K562 (cell line): ENCODE measurements at regions not wholly inside any gene's neighbourhood (a gene's known extent, or its start where the extent isn't known, plus 50 kb on each side); places are given as distances from the start of the nearest gene placed in this dataset.

Experiments used
- ATAC-seq: fragments of 200-7000 bp; cut with Tn5 transposase; 3 replicates; pipeline ENCODE4 v1.9.1; 2020; ENCODE audit warnings: moderate library complexity
- BruUV-seq: library from RNA; stranded (reverse); fragments of 400-500 nt; replicated peaks from 2 replicates; lab custom pipeline; 2021; lab: Mats Ljungman, UMichigan
- CTCF ChIA-PET: fragments of 300-600 bp; formaldehyde crosslinking; extraction: SDS; loops from one replicate; lab custom pipeline; 2021; ENCODE audit warnings: low intra/inter-chr PET ratio; lab: Yijun Ruan, JAX
- POLR2A ChIA-PET: fragments of 300-600, 350-650 bp; sonication (Branson Sonifier 250); formaldehyde crosslinking; extraction: SDS; loops from one replicate; lab custom pipeline; 2021; ENCODE audit warnings: antibody characterized with exemption, inconsistent platforms; lab: Yijun Ruan, JAX
- DNase-seq, 4 experiments: peaks; one replicate each; pipeline versions ENCODE4 v3.0.0 to v3.0.0-alpha.2; 2011 to 2018; ENCODE audit warnings: low spot score in 3 of 4, mixed read lengths in 3 of 4; ENCODE audit errors: extremely low read depth in 1 of 4
- FAIRE-seq: peaks from 2 replicates; lab custom pipeline; 2011; peaks lifted over from hg19 to GRCh38; lab: Jason Lieb, UNC
- H2AFZ ChIP-seq: 2 replicates; pipeline ENCODE4 v1.6.0; 2011; ENCODE audit warnings: low read depth, low read length, control low read depth, inconsistent platforms
- H3K27ac ChIP-seq: fragments of 200-600 bp; 3 replicates; pipeline ENCODE4 v1.8.0; 2011; ENCODE audit warnings: low read depth, mild to moderate bottlenecking, control low read depth, inconsistent platforms, low read length, moderate library complexity, mixed read lengths; ENCODE audit errors: extremely low read depth
- H3K27me3 ChIP-seq, 2 experiments: fragments of 300-600 bp in 1 of 2; 2 replicates in 1 of 2; 3 replicates in 1 of 2; pipeline versions ENCODE4 v1.6.0 to v1.8.0; 2011; ENCODE audit warnings: inconsistent platforms in 2 of 2, low read length in 2 of 2, mild to moderate bottlenecking in 1 of 2, mixed read lengths in 1 of 2, moderate library complexity in 1 of 2; ENCODE audit not compliant: control insufficient read depth in 2 of 2, insufficient read depth in 2 of 2
- H3K36me3 ChIP-seq: fragments of 300-600 bp; 3 replicates; pipeline ENCODE4 v1.8.0; 2011; ENCODE audit warnings: mild to moderate bottlenecking, low read length, inconsistent platforms; ENCODE audit not compliant: control insufficient read depth, insufficient read depth
- H3K4me1 ChIP-seq, 2 experiments: fragments of 200-600 bp in 1 of 2; replicated peaks in 1 of 2; 2 replicates in 1 of 2; 3 replicates in 1 of 2; pipeline versions ENCODE4 v1.5.1 to v1.8.0; 2011; ENCODE audit warnings: inconsistent platforms in 2 of 2, low read length in 2 of 2, mild to moderate bottlenecking in 1 of 2, mixed read lengths in 1 of 2, moderate library complexity in 1 of 2; ENCODE audit not compliant: control insufficient read depth in 2 of 2, insufficient read depth in 2 of 2
- H3K4me2 ChIP-seq: 2 replicates; pipeline ENCODE4 v1.6.1; 2011; ENCODE audit warnings: low read length, control low read depth, inconsistent platforms, mixed read lengths; ENCODE audit not compliant: insufficient read depth
- H3K4me3 ChIP-seq: fragments of 200-600 bp; sonication (generic), shearing (Covaris generic); 2 replicates; pipeline ENCODE4 v1.5.1; 2016; ENCODE audit warnings: control low read depth, inconsistent platforms
- H3K79me2 ChIP-seq: fragments of 200-600 bp; 3 replicates; pipeline ENCODE4 v1.8.0; 2011; ENCODE audit warnings: low read length, inconsistent platforms; ENCODE audit not compliant: control insufficient read depth, insufficient read depth
- H3K9ac ChIP-seq, 2 experiments: 2 replicates each; pipeline versions ENCODE4 v1.6.0 to v1.6.1; 2011; ENCODE audit warnings: low read depth in 2 of 2, low read length in 2 of 2, control low read depth in 1 of 2, inconsistent platforms in 1 of 2, mild to moderate bottlenecking in 1 of 2, mixed read lengths in 1 of 2; ENCODE audit not compliant: insufficient read depth in 1 of 2
- H3K9me1 ChIP-seq: one replicate; pipeline ENCODE4 v1.6.0; 2011; ENCODE audit warnings: inconsistent platforms, mild to moderate bottlenecking, low read length, moderate library complexity; ENCODE audit not compliant: control insufficient read depth, insufficient read depth
- H3K9me3 ChIP-seq: replicated peaks from 2 replicates; pipeline ENCODE4 v1.5.1; 2011; ENCODE audit warnings: low read depth, low read length, inconsistent platforms; ENCODE audit not compliant: control insufficient read depth, insufficient read depth
- H4K20me1 ChIP-seq: replicated peaks from 2 replicates; pipeline ENCODE4 v1.6.1; 2011; ENCODE audit warnings: low read length, inconsistent platforms, mixed read lengths; ENCODE audit not compliant: control insufficient read depth, insufficient read depth
- FOS ChIP-seq: IDR thresholded peaks from 3 replicates; pipeline ENCODE4 v1.6.1; 2011; ENCODE audit not compliant: insufficient read length; ENCODE audit errors: extremely low read depth
- FOXP1 ChIP-seq: sonication (generic); formaldehyde crosslinking; IDR thresholded peaks from 2 replicates; pipeline ENCODE4 v1.8.0; 2022; ENCODE audit warnings: mild to moderate bottlenecking, missing genetic modification reagents
- GABPB2 ChIP-seq: fragments of 250-450 bp; sonication (Bioruptor Pico); conservative IDR thresholded peaks from 2 replicates; pipeline ENCODE4 v1.5.1; 2021; ENCODE audit warnings: mild to moderate bottlenecking
- IFI16 ChIP-seq: fragments of 250-450 bp; sonication (Bioruptor Pico); IDR thresholded peaks from 2 replicates; pipeline ENCODE4 v2.1.2; 2022; ENCODE audit warnings: mild to moderate bottlenecking, inconsistent platforms
- IRF2 ChIP-seq: sonication (generic); formaldehyde crosslinking; IDR thresholded peaks from 2 replicates; pipeline ENCODE4 v1.8.1; 2022; ENCODE audit warnings: mild to moderate bottlenecking, missing genetic modification reagents
- NFIX ChIP-seq: fragments of 250-450 bp; sonication (Bioruptor Pico); IDR thresholded peaks from 2 replicates; pipeline ENCODE4 v1.4.0; 2020; ENCODE audit warnings: low read depth, mild to moderate bottlenecking, moderate library complexity
- NR1H2 ChIP-seq: sonication (generic); formaldehyde crosslinking; IDR thresholded peaks from 2 replicates; pipeline ENCODE4 v1.4.0; 2020; ENCODE audit warnings: mild to moderate bottlenecking, missing genetic modification reagents
- SMAD3 ChIP-seq: fragments of 450-650 bp; formaldehyde crosslinking; conservative IDR thresholded peaks from 2 replicates; pipeline ENCODE4 v1.4.0; 2020; ENCODE audit warnings: mild to moderate bottlenecking
- SMARCA4 ChIP-seq: fragments of 450-650 bp; IDR thresholded peaks from 2 replicates; pipeline ENCODE4 v1.6.1; 2016
- SMARCE1 ChIP-seq: fragments of 450-650 bp; IDR thresholded peaks from 2 replicates; pipeline ENCODE4 v1.7.1; 2016; ENCODE audit warnings: mild to moderate bottlenecking
- ZBTB7A ChIP-seq: IDR thresholded peaks from 2 replicates; pipeline ENCODE4 v1.6.1; 2011; ENCODE audit warnings: low read depth, mild to moderate bottlenecking, low read length, moderate library complexity, borderline replicate concordance; ENCODE audit not compliant: control insufficient read depth
- ZNF133 ChIP-seq: fragments of 250-450 bp; sonication (Bioruptor Pico); IDR thresholded peaks from 2 replicates; pipeline ENCODE4 v1.4.0; 2020; ENCODE audit warnings: mild to moderate bottlenecking
- ZNF184 ChIP-seq: sonication (generic); formaldehyde crosslinking; IDR thresholded peaks from 2 replicates; pipeline ENCODE4 v1.5.0; 2020; ENCODE audit warnings: missing genetic modification reagents
- WGBS: fragments of 100-300 bp; shearing (Covaris generic); methylation state at CpG from one replicate; pipeline ENCODE4 v1.1.6; 2016; ENCODE audit warnings: low coverage, mixed read lengths; ENCODE audit not compliant: insufficient coverage; ENCODE audit errors: missing lambda C conversion rate; 5-methylcytosine and 5-hydroxymethylcytosine counted together
- in situ Hi-C: fragments of 300-500 bp; cut with MboI; formaldehyde crosslinking; loops from 4 replicates; pipeline ENCODE4 v1.15.0; 2018; ENCODE audit warnings: inconsistent platforms, mixed read lengths
- intact Hi-C: fragments of 100-400 bp; cut with micrococcal nuclease; formaldehyde crosslinking; loops from 2 replicates; pipeline ENCODE4 v1.14.2; 2022
- TF ChIP-seq, protein P1 (sequence below): fragments of 250-450 bp; sonication (Bioruptor Pico); IDR thresholded peaks from 2 replicates; pipeline ENCODE4 v1.5.0; 2021; ENCODE audit warnings: mild to moderate bottlenecking, moderate library complexity

DNA sequence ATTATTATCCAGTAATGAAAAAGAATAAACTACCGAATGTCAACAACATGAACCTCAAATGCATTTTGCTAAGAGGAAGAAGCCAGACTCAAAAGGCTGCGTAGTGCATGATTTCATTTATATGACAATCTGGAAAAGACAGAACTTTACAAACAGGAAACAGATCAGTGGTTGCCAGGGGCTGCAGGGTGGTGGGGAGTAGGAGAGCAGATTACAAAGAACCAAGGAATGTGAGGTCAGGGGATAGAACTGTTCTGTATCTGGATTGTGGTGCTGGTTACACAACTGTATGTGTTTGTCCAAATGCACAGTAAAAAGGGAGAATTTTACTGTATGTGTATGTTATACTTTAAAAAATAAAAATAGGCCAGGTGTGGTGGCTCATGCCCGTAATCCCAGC is 89.7 kb upstream of the MYL2 start:
- CTCF ChIA-PET = no interaction called here
- intact Hi-C loops = no loop called here
- WGBS = 0% methylated on average over 3 of the region's 3 CpGs

DNA sequence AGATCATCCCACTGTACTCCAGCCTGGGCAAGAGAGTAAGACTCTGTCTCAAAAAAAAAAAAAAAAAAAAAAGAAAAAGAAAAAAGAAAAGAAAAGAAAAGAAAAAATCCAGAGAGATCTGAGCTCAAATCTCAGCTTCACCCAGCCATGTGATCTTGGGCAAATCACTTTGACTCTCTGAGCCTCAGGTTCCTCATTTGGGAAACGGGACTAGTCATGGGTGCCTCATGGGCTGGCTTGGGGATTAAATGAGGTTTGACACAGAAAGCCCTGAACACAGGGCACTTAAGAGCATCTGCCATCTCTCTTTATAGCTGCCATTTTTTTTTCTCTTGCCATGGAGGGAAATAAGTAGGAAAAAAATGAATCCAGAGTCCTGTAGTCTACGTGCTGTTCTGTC is 86.2 kb upstream of the MYL2 start:
- in situ Hi-C loops = no loop called here
- 0% methylated on average over 2 of the region's 2 CpGs for WGBS
- DNase-seq = no peak
- FAIRE-seq = no peak
- H3K4me2 ChIP-seq = no peak overlapping the region
- ChIA-PET POLR2A (no interaction called here), CTCF (no interaction called here)
- no peak overlapping the region for H2AFZ ChIP-seq
- H3K4me1 ChIP-seq = no peaks in the 10 kb centered on the region
- no peak overlapping the region for H3K4me3 ChIP-seq
- no peak overlapping the region for H3K9ac ChIP-seq
- peaks cover 0 to 4% of the 10 kb centered on the region in 2 experiments; a peak in 2 of 5 replicates for H3K27me3 ChIP-seq
- no peaks in the 10 kb centered on the region for H3K9me3 ChIP-seq
- intact Hi-C loops = no loop called here
- no peaks in the 10 kb centered on the region for H3K79me2 ChIP-seq
- H4K20me1 ChIP-seq = no peaks in the 10 kb centered on the region
- peaks cover 2% of the 10 kb centered on the region for H3K9me1 ChIP-seq
- no peak for ATAC-seq
- TF ChIP-seq SMAD3 = no peak
- no peak for TF ChIP-seq SMARCA4
- no peak for TF ChIP-seq GABPB2 (CRISPR knock-in tag)
- no peak for TF ChIP-seq IFI16 (CRISPR knock-in tag)
- TF ChIP-seq SMARCE1 = no peak
- TF ChIP-seq FOS = no peak
- TF ChIP-seq FOXP1 = no peak
- TF ChIP-seq NFIX (CRISPR knock-in tag) = no peak
- TF ChIP-seq, protein P1, sequence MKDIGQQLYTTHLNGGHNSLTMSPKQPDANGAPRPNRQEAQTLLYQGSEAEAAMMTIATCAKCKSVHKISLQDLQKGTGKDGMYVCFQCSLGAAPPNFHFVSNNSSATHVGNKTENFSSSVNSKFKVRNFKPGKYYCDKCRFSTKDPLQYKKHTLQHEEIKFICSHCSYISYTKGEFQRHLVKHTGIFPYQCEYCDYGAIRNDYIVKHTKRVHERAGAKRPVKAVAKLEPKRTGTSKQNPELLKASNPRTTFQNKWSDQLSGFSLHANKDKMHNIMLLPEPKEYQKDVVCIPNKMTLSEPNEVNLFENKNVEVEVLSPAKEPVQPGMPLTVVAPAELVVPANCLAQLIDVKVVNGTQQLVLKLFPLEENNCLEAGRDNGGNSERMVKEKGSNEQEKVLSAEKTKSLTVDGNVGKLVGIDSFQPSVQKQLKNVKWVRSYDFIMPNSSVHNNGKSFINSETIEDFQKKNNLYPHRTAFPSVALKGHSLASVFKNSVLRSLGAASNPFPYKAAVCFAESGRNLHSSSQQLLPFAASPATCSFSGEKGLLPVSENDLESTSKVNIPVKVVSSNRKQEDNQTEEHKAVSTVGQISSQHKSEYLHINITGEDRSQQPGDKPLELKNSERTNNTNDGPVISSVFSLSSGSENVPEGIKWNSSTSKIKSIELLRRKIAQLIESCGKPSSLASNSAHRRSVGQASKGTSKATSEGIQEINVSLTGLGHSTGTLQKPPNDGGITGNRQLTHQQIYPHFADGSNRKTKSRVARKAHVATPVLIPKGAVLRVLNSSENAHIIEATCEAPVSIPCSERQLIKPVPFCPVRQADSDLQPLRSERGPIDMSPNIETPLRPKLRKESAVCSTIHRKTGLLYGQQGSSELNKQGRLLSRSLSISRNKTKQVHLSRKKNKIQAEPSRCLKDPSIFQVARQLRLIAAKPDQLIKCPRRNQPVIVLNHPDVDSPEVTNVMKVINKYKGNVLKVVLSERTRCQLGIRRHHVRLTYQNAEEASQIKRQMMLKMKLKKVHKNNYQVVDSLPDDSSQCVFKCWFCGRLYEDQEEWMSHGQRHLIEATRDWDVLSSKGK = no peak
- H3K27ac ChIP-seq = no peak overlapping the region
- no peaks in the 10 kb centered on the region for H3K36me3 ChIP-seq
- BruUV-seq = no TSS peak

More for the DNA sequence above, 89.7 kb upstream of the MYL2 start:
- no peaks in the 10 kb centered on the region; a peak in 3 of 5 replicates for H3K27me3 ChIP-seq
- H3K9me1 ChIP-seq = peaks cover 2% of the 10 kb centered on the region
- H3K9me3 ChIP-seq = no peaks in the 10 kb centered on the region
- no peak overlapping the region for H3K27ac ChIP-seq
- no TSS peak for BruUV-seq
- H3K9ac ChIP-seq = no peak overlapping the region
- no peaks in the 10 kb centered on the region for H3K36me3 ChIP-seq
- POLR2A ChIA-PET = no interaction called here
- no peaks in the 10 kb centered on the region for H3K79me2 ChIP-seq
- H2AFZ ChIP-seq = no peak overlapping the region
- no peaks in the 10 kb centered on the region for H3K4me1 ChIP-seq
- no peak overlapping the region for H3K4me2 ChIP-seq
- no peak for ATAC-seq
- no peak overlapping the region for H3K4me3 ChIP-seq
- TF ChIP-seq ZNF133 (CRISPR knock-in tag) = no peak
- no peak for TF ChIP-seq NR1H2 (CRISPR knock-in tag)
- TF ChIP-seq ZNF184 (CRISPR knock-in tag) = no peak
- no peak for TF ChIP-seq ZBTB7A
- no peak for TF ChIP-seq IRF2
- TF ChIP-seq, all 486 proteins: peak for 0
- in situ Hi-C loops = no loop called here
- no peak for DNase-seq
- H4K20me1 ChIP-seq = no peaks in the 10 kb centered on the region
- no peak for FAIRE-seq
